ENCODE measurements at regions not wholly inside any gene's neighbourhood (a gene's known extent, or its start where the extent isn't known, plus 50 kb on each side); places are given as distances from the start of the nearest gene placed in this dataset.
A peak's percentile ranks its signal among the peaks of the same experiment; 100 is the strongest.

- 25% methylated on average over 17 of the region's 18 CpGs for WGBS (ENCODE audit: insufficient coverage, low coverage, missing lambda C conversion rate)
- Histone ChIP-seq H4K20me1 (replicated peaks; ENCODE audit: control insufficient read depth, insufficient read depth, low read length) (no peaks in the 10 kb centered on the region), H3K27me3 (ENCODE audit: control insufficient read depth in 2 of 2, insufficient read depth in 2 of 2, low read length in 2 of 2) (no peaks in the 10 kb centered on the region), H3K4me1 (replicated peaks in 1 of 2; ENCODE audit: control insufficient read depth in 2 of 2, insufficient read depth in 2 of 2, low read length in 2 of 2) (peaks cover 45 to 56% of the 10 kb centered on the region in 2 experiments), H2AFZ (ENCODE audit: low read depth, low read length) (peak overlapping the region; percentile 71), H3K36me3 (ENCODE audit: control insufficient read depth, insufficient read depth, low read length) (no peaks in the 10 kb centered on the region), H3K4me2 (ENCODE audit: insufficient read depth, low read length) (peak overlapping the region; percentile 92), H3K4me3 (no peak overlapping the region), H3K27ac (ENCODE audit: extremely low read depth, low read depth, low read length) (peak overlapping the region; percentile 99), H3K79me2 (ENCODE audit: control insufficient read depth, insufficient read depth, low read length) (0 out of 3 replicates have a peak, but pooled peaks cover 3% of the 10 kb centered on the region), H3K9me1 (ENCODE audit: control insufficient read depth, insufficient read depth, low read length) (no peaks in the 10 kb centered on the region), H3K9me3 (replicated peaks; ENCODE audit: control insufficient read depth, insufficient read depth, low read depth, low read length) (0 out of 2 replicates have a peak, but pooled peaks cover 2% of the 10 kb centered on the region), H3K9ac (ENCODE audit: insufficient read depth in 1 of 2, low read depth in 2 of 2, low read length in 2 of 2) (peak overlapping the region; percentile 88 to 92)
- FAIRE-seq (peak; percentile 75), ATAC-seq (peak; percentile 2; the same call in 1 of the 3 replicates), DNase-seq (ENCODE audit: extremely low read depth in 1 of 4, low spot score in 3 of 4) (peak in 1 of 4 experiments; percentile 52)
- ChIA-PET POLR2A (interaction anchor here (0.8 to 2.5 kb wide), 7 partner anchors 9 to 306 kb away, joined by 3 to 12 read pairs (median 4); no protein-coding TSS in a partner anchor), CTCF (ENCODE audit: low intra/inter-chr PET ratio) (interaction anchor here (0.6 kb wide), 1 partner anchor 53 kb away, joined by 3 read pairs; no protein-coding TSS in a partner anchor)
- BruUV-seq (replicated peaks) = no TSS peak
- in situ Hi-C loops (cut with MboI) (loop anchor here (10.0 kb wide), 1 partner anchor 606 kb away; the partner anchor contains the start of gene ZNF839), intact Hi-C loops (cut with micrococcal nuclease) (loop anchor here (5.0 kb wide), 3 partner anchors 183 to 603 kb away; no protein-coding TSS in a partner anchor)
- TF ChIP-seq BCLAF1 (IDR thresholded peaks at IDR 0.05; ENCODE audit: borderline replicate concordance in 1 of 2, control insufficient read depth in 1 of 2, low read depth in 2 of 2, low read length in 1 of 2) (0 out of 4 replicates have a peak, but pooled peaks of 1 of the 2 experiments have one; percentile 13), PTRF (tag; IDR thresholded peaks at IDR 0.05) (no peak), POLR2G (IDR thresholded peaks at IDR 0.05; ENCODE audit: low read depth, low read length) (peak; percentile 72), HMGXB4 (CRISPR knock-in tag; IDR thresholded peaks at IDR 0.05) (no peak), PHF21A (IDR thresholded peaks at IDR 0.05; ENCODE audit: borderline replicate concordance, low read depth) (no peak), ZBTB49 (CRISPR knock-in tag; IDR thresholded peaks at IDR 0.05; ENCODE audit: borderline replicate concordance) (no peak)
Observed at GRCh38 chr14:101708853-101709532, 52.5 kb upstream of the PPP2R5C start.

All from K562 (cell line).